Activated CD4-positive, alpha-beta T cell treated with anti-CD3 and anti-CD28 coated beads, Interleukin-10, Interleukin-2, amounts not matched to agents 100 ng/mL and 50 ng/mL, durations not matched to agents 16 hours and 8 hours (primary cell): ENCODE measurements at regions not wholly inside any gene's neighbourhood (a gene's known extent, or its start where the extent isn't known, plus 50 kb on each side); places are given as distances from the start of the nearest gene placed in this dataset.

Experiments used
- DNase-seq: peaks from one replicate; pipeline ENCODE4 v3.0.0-alpha.2; 2020

DNA sequence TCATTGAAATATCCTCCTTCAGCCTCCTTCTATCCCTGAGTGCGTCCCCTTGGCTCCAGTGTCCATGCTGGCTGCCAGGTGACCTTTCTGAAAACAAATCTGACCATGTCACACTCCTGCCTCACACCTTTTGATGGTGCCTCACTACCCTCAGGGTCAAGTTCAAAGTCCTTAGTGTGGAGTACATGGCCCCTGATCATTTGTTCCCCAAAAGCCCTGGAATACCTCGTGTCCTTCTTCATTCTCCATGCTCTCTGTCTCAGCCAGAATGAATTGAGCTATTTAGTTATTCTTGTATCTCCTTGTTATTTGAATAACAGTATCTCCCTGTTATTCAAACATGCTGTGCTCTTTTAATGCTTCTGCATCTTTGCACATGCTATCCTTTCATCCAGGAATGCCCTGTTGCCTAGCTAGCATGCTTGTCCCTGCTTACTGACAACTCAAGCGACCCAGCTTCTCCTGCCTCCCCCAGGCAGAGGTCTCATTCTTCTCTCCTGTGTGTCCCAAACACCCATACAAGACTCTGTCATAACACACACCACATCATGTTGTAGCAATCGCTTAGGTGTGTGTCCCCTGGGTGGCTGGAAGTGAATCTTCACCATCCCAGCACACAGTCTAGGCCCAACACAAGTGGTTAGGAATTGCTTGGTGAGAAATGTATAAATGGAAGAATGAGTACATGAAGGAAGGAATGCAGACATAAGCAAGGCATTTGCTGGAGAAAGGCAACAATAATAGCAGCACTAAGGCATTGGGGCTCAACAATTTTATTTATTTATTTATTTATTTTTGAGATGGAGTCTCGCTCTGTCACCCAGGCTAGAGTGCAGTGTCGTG is 144.0 kb downstream of the DDX1 start:
- no peak for DNase-seq

DNA sequence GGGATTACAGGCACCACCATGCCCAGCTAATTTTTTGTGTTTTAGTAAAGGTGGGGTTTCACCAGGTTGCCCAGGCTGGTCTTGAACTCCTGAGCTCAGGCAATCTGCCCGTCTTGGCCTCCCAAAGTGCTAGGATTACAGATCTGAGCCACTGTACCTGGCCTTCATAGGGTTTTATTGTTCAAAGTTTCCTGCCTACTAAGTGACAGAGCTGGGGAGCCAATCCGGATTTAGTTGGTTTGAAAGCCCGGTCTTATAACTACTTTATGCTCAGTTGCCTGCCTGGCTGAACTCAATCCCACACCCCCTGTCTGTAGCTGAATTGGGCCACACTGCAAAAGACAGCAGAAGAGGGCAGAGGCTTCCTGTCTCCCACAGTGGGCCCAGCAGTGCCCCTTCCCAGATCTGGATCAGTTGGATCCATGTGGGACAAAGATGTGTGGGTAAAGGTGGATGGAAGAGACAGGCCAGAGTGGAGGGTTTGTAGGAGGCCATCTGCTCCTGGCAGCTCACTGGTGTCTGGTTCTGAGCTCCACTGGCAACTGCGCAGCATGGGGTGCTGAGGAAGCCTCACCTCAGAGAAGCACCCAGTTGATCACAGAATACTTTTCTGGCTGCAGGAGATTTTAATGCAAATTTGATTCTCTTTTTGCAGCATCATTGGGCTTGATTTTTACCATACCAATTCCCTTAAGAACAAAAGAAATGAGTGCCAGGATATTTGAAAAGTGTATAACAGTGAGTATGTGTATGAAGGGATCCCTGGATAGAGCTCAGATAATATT is 144.9 kb downstream of the DDX1 start:
- no peak for DNase-seq

GRCh38 chr2:15737314-15738224 is 145.9 kb downstream of the DDX1 start:
- no peak for DNase-seq

DNA sequence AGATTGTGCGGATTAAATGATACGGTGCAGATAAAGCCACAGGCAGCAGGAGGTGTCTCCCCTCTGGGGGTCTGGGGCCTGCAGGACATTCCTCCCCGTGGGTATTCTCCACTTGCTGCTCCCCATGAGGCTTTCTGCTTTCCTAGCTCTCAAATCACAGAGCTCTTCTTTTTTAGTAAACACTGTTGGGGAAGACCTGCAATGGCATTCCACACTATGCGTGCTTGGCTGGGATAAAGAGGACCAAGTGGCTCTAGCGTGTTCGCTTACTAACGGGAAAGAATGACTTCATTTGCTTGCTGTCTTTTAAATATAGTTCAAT is 146.5 kb downstream of the DDX1 start:
- DNase-seq: no peak

DNA sequence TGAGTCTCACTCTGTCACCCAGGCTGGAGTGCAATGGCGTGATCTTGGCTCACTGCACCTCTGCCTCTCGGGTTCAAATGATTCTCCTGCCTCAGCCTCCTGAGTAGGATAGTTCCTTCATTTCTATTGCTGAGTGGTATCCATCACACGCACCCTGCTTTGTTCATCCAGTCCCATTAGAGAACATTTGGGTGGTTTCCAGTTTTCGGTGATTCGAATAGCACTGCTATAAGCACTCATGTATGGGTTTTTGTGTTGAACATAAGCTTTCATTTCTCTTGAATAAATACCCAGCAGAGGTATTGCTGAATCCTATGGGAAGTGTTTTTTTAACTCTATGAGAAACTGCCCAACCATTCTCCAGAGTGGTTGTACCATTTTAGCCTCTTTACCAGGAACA is 147.3 kb downstream of the DDX1 start:
- no peak for DNase-seq

- DNase-seq: no peak
Observed at GRCh38 chr2:15744820-15745219, 153.2 kb downstream of the DDX1 start.

- DNase-seq: no peak
Observed at GRCh38 chr2:15745350-15745749, 153.7 kb downstream of the DDX1 start.

GRCh38 chr2:15745907-15746702 is 154.4 kb downstream of the DDX1 start:
- DNase-seq: no peak

DNA sequence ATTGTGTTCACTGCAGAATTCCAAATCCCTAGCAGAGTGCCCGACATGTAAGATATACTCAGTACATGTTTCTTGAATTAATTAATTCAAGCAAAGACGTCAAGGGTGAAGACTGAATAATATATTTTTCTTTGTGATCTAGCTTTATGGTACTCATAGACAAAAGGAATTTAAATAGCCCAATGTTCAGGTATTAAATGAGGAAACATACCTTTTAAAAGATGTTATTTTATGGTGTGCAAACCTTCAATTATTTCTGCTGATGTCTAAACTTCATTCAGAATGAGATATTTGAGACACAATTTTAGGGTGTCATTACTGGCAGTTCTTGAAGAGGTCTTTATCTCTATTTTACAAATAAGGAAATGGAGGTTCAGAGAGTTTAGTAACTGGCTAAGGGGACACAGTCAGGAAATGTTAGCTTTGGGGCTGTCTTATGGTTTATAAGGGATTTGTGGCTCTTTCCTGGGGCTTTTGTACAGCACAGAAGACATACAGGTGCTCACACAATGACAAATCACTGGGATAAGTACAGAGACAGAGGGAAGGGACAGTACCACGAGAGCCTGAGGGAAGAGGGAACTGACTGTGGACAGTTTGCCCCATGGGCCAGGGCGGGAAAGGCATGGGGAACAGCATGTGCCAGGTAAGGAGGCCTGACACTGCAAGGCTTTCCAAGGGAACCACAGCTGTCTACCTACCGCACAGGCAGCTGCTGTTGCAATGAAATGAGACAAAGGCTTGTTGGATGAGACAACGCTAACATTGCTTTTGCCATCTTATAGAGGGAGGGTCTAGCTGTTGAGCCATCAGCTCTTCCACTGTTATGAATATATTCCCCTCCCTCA is 155.3 kb downstream of the DDX1 start:
- no peak for DNase-seq

DNA sequence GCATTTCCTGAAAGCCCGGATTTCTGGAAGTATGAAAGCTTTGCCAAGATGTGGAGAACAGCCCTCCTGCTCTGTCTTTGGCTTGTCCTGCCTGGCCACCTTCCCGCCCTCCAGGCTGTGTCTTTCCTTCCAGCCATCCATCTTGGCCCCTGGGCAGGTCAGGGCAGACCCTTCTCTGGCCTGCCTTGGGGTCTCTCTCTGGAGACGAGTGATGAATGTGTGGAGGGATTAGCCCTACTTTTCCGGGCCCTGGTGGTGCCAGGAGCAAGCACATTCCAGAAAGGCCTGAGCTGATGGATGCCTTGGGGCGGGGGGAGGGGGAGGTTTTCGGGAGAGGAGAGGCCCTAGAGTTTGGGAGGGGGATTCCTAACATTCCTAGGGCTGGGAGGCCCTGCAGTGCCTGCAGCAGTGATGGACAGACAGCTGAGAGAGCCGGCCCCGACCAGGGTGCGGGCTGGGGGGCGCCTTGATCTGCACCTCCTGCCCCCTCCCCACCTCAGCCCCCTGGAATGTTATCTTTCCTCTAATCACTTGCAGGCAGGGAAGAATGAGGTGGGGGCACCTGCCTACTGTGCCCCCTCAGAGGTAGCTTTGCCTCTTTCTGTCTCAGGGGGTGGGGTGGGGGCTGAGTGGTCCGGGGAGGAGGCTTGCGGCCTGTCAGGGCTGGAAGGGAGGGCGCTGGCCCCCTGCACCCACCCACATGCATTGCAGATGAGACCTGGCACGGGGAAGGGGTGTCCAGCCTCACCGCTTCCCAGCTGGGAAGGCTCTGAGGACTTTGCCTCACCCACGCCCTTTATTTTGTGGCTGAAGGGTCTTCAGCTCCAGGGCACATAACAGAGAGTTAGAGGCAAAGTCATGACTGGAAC is 156.2 kb downstream of the DDX1 start:
- no peak for DNase-seq

- DNase-seq: peak; percentile 8
Observed at GRCh38 chr2:15748736-15749323, 157.2 kb downstream of the DDX1 start.

DNA sequence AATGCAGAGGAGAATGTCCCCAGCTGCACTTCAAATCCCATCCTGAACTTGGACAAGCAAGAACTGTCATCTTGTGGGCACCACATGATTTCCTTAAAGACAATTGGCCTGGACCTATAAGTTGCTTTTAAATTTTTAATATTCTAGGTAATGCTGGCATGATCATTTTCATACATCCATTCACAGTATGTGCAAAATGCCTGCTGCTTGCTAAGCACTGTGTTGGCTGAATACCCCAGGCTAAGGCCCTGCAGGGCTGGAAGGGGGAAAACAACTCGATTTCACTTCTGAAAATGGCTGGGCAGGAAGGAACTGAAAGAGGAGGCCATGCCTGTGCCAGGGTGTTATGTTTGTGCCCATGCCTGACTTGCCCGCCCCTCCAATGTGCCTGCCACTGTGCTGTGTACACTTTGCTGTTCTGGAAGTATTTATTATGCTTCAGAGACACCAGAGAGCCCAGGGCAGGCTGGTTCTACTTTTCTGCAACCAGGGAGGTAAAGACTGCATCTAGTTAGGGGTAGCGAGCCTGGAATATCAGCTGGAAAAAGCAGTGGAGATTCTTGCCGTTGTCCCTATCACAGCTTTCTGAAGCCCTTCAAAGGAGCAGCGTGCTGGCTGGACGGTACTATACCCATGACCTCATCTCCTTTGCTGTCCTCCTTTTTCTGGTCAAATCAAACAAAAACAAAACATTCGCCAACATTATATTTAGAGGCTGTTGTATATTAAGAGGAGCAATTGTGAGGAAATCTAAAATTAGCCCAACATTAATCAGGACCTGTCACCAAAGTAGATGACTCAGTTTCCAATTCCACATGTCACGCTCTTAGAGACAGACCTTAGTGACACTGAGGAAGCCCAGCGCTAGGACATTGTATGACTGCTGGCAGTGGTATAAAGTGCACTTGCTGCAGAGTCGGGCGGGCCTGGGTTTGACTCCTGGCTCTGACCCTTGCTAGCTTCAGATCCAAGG is 158.1 kb downstream of the DDX1 start:
- DNase-seq: no peak

DNA sequence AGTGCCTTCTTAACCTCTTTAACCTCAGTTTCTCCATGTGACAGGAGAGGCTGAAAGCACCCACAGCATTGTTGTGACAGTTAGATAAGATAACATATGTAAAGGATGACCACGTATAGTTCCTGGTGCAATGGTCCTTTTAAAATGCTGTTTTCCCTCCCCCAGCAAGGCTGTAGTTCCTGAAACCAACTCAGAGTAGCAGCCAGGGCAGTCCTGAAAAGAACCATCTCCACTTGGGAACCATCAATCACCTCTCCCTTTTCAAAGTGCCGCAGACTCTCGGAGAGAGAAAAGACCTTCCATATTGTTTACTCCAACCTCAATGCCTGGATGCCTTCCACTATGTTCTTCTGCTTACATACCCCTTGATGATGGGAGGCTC is 158.8 kb downstream of the DDX1 start:
- no peak for DNase-seq

- no peak for DNase-seq
Observed at GRCh38 chr2:15750822-15751329, 159.2 kb downstream of the DDX1 start.

GRCh38 chr2:15751477-15751876 is 159.8 kb downstream of the DDX1 start:
- no peak for DNase-seq

DNA sequence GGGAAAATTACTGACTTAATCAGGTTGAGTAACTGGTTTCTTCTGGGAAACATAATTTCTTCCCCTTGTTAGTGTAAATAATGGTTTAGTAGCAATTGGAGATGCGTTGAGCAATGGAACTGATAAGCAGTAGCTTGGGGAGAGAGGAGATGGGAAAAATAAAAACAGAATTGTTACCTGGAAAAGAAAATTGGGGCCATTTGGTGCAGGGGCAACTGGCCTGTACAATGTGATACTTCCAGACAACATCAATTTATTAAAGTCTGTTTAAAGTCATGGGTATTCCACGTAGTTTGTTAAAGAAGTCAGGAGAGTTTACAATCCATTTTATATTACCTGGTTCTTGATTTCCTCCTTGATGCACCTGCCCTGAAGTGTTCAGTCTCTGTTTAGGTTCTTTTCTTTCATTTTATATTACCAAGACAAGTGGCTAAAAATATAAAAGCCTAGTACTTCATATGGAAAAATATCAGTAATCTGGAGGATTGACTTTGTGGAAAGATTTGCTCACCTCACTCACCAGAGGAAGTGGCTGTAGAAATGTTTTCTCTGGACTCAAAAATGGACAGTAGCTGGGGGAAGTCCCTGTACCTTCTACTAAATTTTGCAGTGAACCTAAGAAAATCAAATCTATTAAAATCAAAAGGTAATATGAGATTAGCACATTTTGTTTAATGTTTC is 161.0 kb downstream of the DDX1 start:
- no peak for DNase-seq

- no peak for DNase-seq
Observed at GRCh38 chr2:15753233-15753798, 161.6 kb downstream of the DDX1 start.
